ENCODE measurements at regions not wholly inside any gene's neighbourhood (a gene's known extent, or its start where the extent isn't known, plus 50 kb on each side); places are given as distances from the start of the nearest gene placed in this dataset.
"Not testable (repeated sequence)": the region's sequence is repeated elsewhere in the genome, so short reads cannot be mapped to it uniquely, and the experiment has no call there.

GRCh38 chr14:81990312-81990761 is 456.7 kb upstream of the SEL1L start:
- Mint-ChIP-seq H3K9me3 (no peaks in the 10 kb centered on the region), H3K27ac (no peak overlapping the region), H3K36me3 (ENCODE audit: low read depth) (no peaks in the 10 kb centered on the region), H3K4me1 (no peaks in the 10 kb centered on the region), H3K4me3 (no peak overlapping the region), H3K27me3 (no peaks in the 10 kb centered on the region)
- no peak for ATAC-seq (replicated peaks)

GRCh38 chr14:81991998-81992397 is 458.3 kb upstream of the SEL1L start:
- Mint-ChIP-seq H3K27ac (no peak overlapping the region), H3K4me1 (no peaks in the 10 kb centered on the region), H3K4me3 (no peak overlapping the region), H3K27me3 (no peaks in the 10 kb centered on the region), H3K9me3 (no peaks in the 10 kb centered on the region), H3K36me3 (ENCODE audit: low read depth) (no peaks in the 10 kb centered on the region)
- ATAC-seq (replicated peaks), result no peak

DNA sequence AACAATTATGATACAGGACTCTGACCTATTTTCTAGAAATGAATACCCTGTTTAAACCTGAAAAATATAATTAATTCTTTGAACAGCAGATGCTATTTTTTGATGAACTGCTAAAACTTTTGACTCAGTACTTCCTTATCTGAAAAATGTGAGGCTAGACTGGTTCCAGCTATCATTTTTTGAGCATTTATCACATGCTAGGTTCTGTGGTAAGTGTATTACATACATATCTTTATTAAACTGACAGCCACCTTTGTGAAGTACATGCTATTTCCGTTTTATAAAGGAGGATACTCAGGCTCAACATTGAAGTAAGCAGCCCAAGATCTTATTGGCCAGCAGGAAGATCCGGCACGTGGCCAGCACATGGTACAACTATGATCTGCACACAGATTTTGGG is 459.8 kb upstream of the SEL1L start:
- Mint-ChIP-seq H3K27ac (no peak overlapping the region), H3K4me1 (no peaks in the 10 kb centered on the region), H3K9me3 (no peaks in the 10 kb centered on the region), H3K4me3 (no peak overlapping the region), H3K36me3 (ENCODE audit: low read depth) (no peaks in the 10 kb centered on the region), H3K27me3 (no peaks in the 10 kb centered on the region)
- ATAC-seq (replicated peaks), result no peak

GRCh38 chr14:82003426-82003825 is 469.8 kb upstream of the SEL1L start:
- no peaks in the 10 kb centered on the region for H3K4me1 Mint-ChIP-seq
- H3K36me3 Mint-ChIP-seq (ENCODE audit: low read depth), result no peaks in the 10 kb centered on the region
- no peaks in the 10 kb centered on the region for H3K27me3 Mint-ChIP-seq
- no peak overlapping the region for H3K27ac Mint-ChIP-seq
- H3K9me3 Mint-ChIP-seq, result peaks cover 11% of the 10 kb centered on the region
- no peak overlapping the region for H3K4me3 Mint-ChIP-seq
- ATAC-seq (replicated peaks), result no peak

DNA sequence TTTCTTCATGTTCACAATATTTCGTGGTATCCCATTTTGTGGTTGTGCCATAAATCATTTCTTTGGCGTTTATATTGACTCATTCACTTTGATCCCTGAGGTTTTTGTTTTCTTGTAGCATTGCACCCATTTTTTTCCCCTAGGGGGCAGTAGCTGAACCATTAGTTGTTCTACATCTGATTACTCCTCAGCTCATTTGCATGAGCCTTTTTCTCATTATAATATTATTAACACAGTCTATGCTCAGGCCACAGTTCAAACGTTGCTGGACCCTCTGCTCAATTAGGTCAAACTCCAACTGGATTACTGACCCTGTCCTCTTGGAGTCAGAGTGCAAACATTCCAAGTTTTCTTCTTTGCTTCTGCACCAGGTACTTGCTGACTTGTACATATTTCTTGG is 475.4 kb upstream of the SEL1L start:
- peaks cover 4% of the 10 kb centered on the region for H3K9me3 Mint-ChIP-seq
- ATAC-seq (replicated peaks), result no peak
- H3K27me3 Mint-ChIP-seq, result no peaks in the 10 kb centered on the region
- H3K4me1 Mint-ChIP-seq, result no peaks in the 10 kb centered on the region
- H3K36me3 Mint-ChIP-seq (ENCODE audit: low read depth), result no peaks in the 10 kb centered on the region
- H3K27ac Mint-ChIP-seq, result no peak overlapping the region
- H3K4me3 Mint-ChIP-seq, result no peak overlapping the region

- Mint-ChIP-seq H3K36me3 (ENCODE audit: low read depth) (no peaks in the 10 kb centered on the region), H3K9me3 (peaks cover 4% of the 10 kb centered on the region), H3K27me3 (no peaks in the 10 kb centered on the region), H3K4me3 (no peak overlapping the region), H3K4me1 (no peaks in the 10 kb centered on the region), H3K27ac (no peak overlapping the region)
- ATAC-seq (replicated peaks), result no peak
These were observed 476.3 kb upstream of the SEL1L start for GRCh38 chr14:82009993-82010392.

GRCh38 chr14:82011460-82011859 is 477.8 kb upstream of the SEL1L start:
- H3K4me3 Mint-ChIP-seq, result no peak overlapping the region
- H3K9me3 Mint-ChIP-seq, result peaks cover 4% of the 10 kb centered on the region
- ATAC-seq (replicated peaks), result no peak
- H3K27ac Mint-ChIP-seq, result no peak overlapping the region
- no peaks in the 10 kb centered on the region for H3K27me3 Mint-ChIP-seq
- H3K36me3 Mint-ChIP-seq (ENCODE audit: low read depth), result no peaks in the 10 kb centered on the region
- H3K4me1 Mint-ChIP-seq, result no peaks in the 10 kb centered on the region

DNA sequence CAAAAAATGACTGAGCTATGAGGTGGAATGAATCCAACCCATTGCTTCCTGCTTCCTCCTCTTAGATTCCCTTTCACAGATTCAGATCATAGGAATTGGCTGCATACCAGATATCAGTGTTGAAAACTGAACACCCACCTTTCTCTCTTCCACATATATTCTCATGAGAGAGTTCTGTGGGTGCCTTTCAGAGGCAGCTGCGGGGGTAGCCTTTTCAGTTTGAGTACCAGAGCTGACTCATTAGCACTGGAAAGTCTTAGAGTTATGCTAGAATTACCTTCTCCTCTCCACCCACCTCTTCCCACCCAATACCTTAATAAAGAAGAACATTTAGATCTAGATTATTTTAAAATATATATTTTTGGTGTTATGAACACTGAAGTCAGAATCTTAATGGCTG is 495.4 kb upstream of the SEL1L start:
- ATAC-seq (replicated peaks), result no peak
- Mint-ChIP-seq H3K4me1 (no peaks in the 10 kb centered on the region), H3K4me3 (no peak overlapping the region), H3K27ac (no peak overlapping the region), H3K27me3 (no peaks in the 10 kb centered on the region), H3K9me3 (peaks cover 23% of the 10 kb centered on the region), H3K36me3 (ENCODE audit: low read depth) (no peaks in the 10 kb centered on the region)

DNA sequence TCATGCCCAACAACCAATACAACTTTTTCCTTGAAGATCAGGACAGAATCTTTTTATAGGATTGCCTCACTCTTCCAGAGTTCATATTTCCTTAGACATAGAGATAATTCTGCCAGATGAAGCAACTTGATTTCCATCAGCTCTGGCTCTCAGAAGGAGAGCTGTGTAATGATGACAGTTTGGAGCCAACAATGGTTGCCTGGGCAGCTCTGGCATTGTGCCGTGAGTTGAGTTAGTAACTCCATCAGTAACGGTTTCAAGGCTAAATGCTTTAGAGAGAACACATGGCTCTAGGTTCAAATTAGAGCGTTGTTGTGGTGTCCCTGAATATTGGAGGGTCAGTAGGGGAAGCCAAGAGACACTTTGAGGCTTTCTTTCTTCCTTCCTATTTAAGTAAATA is 501.7 kb upstream of the SEL1L start:
- no peaks in the 10 kb centered on the region for H3K9me3 Mint-ChIP-seq
- ATAC-seq (replicated peaks), result no peak
- H3K4me3 Mint-ChIP-seq, result no peak overlapping the region
- no peaks in the 10 kb centered on the region for H3K27me3 Mint-ChIP-seq
- H3K4me1 Mint-ChIP-seq, result no peaks in the 10 kb centered on the region
- H3K27ac Mint-ChIP-seq, result no peak overlapping the region
- no peaks in the 10 kb centered on the region for H3K36me3 Mint-ChIP-seq (ENCODE audit: low read depth)

DNA sequence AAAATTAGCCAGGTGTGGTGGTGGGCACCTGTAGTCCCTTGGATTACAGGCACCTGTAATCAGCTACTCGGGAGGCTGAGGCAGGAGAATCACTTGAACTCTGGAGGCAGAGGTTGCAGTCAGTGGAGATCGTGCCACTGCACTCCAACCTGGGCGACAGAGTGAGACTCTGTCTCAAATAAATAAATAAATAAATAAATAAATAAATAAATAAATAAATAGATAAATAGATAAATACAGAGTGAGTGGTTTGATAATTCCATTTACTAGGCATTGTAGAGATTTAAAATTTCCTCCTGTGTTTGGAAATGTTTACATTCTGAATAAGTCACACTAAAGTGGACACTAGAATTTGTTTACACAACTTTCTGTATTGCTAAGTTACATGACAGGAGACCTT is 504.4 kb upstream of the SEL1L start:
- H3K4me3 Mint-ChIP-seq; H3K4me1 Mint-ChIP-seq; ATAC-seq (replicated peaks); H3K27ac Mint-ChIP-seq; H3K27me3 Mint-ChIP-seq; H3K9me3 Mint-ChIP-seq; H3K36me3 Mint-ChIP-seq (ENCODE audit: low read depth): not testable (repeated sequence)

DNA sequence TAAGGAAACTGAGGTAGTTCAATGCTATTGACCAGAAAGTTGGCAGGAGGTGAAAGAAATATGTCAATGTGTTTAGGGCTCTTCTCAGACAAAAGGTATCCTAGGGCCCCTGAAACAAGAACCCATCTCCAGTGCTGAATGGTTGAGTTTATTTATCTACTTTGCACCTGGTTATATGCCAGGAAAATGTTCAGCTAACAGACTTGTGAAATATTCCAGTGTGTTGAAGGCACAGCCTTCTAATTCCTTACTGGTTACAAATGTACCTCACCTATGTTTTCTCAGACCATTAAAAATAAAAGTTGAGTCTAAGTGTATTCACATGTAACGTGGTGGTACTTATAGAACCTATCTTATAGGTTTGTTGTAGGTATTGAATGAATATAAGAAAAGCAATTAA is 511.7 kb upstream of the SEL1L start:
- Mint-ChIP-seq H3K4me3 (no peak overlapping the region), H3K4me1 (no peaks in the 10 kb centered on the region), H3K27me3 (no peaks in the 10 kb centered on the region), H3K36me3 (ENCODE audit: low read depth) (no peaks in the 10 kb centered on the region), H3K9me3 (peaks cover 5% of the 10 kb centered on the region), H3K27ac (no peak overlapping the region)
- ATAC-seq (replicated peaks), result no peak

DNA sequence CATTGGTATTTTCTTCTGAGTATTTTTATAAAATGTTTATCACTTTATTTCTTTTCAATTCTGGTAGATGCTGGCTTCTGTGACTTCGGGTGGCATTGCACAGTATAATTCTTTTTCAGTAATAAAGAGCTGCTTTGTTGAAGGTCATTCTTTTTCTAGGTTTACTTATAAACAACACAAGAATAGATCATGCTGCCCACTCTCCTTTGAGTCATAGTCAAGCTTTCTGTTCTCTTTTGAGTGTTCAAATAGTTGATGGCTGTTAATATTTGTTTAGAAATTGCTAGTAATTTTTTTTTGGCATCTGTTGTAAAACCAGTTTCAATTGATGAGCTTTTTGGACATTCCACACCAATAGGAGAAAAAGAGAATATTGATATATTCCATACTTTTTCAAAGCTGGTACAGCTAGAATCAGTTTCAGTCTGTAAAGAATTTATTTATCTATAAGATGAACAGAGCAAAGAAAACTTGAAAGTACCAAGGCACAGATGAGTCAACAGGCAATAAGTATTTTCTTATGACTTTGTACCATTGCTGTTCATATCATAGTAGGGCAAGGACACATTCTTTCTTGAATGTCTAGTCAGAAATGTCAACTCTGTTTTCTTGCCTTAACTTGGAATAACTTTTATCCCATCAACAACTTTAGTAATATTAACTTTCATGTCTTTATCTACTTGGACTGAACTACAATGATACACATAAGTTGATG is 513.0 kb upstream of the SEL1L start:
- H3K4me3 Mint-ChIP-seq, result no peak overlapping the region
- H3K36me3 Mint-ChIP-seq (ENCODE audit: low read depth), result no peaks in the 10 kb centered on the region
- no peaks in the 10 kb centered on the region for H3K4me1 Mint-ChIP-seq
- ATAC-seq (replicated peaks), result no peak
- H3K27ac Mint-ChIP-seq, result no peak overlapping the region
- H3K9me3 Mint-ChIP-seq, result peaks cover 5% of the 10 kb centered on the region
- H3K27me3 Mint-ChIP-seq, result no peaks in the 10 kb centered on the region

DNA sequence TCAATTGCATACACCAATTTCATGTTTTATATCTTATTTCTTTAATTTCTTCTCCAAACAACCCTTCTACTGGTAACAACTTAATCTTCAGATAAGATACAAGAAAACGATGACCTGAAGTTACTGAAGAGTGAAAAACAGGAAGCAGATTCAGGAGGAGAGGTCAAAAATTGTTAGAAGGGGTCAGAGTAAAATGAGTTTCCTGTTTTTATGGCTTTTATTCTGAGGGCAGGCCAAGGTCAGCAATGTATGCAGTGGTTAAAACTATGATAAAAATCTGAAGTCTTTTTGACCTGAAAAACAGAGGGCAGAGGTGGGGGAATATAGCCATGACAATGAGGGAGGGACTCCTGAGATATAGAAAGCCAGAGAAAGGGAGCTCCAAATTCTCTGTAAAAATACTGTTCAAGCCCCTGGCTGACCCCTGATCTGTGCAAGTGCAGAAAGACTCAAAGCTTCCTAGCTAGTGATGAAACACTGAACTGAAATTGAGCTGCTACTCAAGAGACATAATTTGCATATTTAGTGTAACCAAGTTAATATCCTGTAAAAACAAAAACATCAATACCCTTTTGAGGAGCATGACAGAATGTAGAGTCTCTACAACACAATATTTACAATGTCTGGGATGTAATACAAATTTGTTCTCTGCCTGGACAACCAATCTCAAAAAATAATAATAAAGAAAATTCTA is 514.3 kb upstream of the SEL1L start:
- no peak for ATAC-seq (replicated peaks)
- Mint-ChIP-seq H3K27me3 (no peaks in the 10 kb centered on the region), H3K9me3 (peaks cover 5% of the 10 kb centered on the region), H3K4me1 (no peaks in the 10 kb centered on the region), H3K27ac (no peak overlapping the region), H3K4me3 (no peak overlapping the region), H3K36me3 (ENCODE audit: low read depth) (no peaks in the 10 kb centered on the region)

- H3K36me3 Mint-ChIP-seq (ENCODE audit: low read depth), result no peaks in the 10 kb centered on the region
- no peaks in the 10 kb centered on the region for H3K27me3 Mint-ChIP-seq
- peaks cover 5% of the 10 kb centered on the region for H3K9me3 Mint-ChIP-seq
- no peak overlapping the region for H3K27ac Mint-ChIP-seq
- no peaks in the 10 kb centered on the region for H3K4me1 Mint-ChIP-seq
- H3K4me3 Mint-ChIP-seq, result no peak overlapping the region
- no peak for ATAC-seq (replicated peaks)
These were observed 519.1 kb upstream of the SEL1L start for GRCh38 chr14:82052778-82053177.

DNA sequence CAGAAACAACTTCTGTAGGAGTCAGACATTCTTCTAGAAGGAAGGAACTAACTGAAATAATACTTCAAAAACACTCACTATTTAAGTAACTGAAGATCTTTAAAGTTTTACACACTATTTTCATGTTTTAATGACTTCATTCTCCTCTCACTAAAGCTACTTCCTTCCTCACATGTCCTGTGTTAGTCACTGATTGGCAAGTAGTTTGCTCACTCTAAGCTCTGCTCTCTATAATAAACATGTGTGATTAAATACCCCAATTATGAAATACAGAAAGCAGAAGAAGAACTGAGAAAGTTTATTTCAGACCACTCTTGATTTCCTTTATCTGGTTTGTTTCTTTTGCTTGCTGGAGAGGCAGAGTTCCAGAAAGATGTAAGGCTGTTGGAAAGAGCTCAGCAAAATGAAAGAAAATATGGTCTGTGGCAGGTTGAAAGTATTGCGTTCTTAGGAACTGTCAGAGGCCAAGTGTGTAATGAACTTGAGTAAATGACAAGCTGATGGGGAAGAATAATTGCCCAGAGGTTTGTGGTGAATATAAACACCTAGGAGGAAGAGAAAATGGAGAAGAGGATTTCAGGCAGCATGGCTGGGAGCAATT is 522.0 kb upstream of the SEL1L start:
- Mint-ChIP-seq H3K4me1 (no peaks in the 10 kb centered on the region), H3K36me3 (ENCODE audit: low read depth) (no peaks in the 10 kb centered on the region), H3K9me3 (no peaks in the 10 kb centered on the region), H3K27ac (no peak overlapping the region), H3K4me3 (no peak overlapping the region), H3K27me3 (no peaks in the 10 kb centered on the region)
- ATAC-seq (replicated peaks), result no peak
